Mammary epithelial cell (primary cell): ENCODE measurements at regions not wholly inside any gene's neighbourhood (a gene's known extent, or its start where the extent isn't known, plus 50 kb on each side); places are given as distances from the start of the nearest gene placed in this dataset.

Experiments used
- CTCF ChIP-seq, 2 donors: IDR thresholded peaks in 1 of 2; conservative IDR thresholded peaks in 1 of 2; 2 replicates each; pipeline ENCODE4 v1.5.1; 2011 to 2012; ENCODE audit warnings: inconsistent platforms in 2 of 2, low read length in 2 of 2, mild to moderate bottlenecking in 2 of 2, control low read depth in 1 of 2, low read depth in 1 of 2; ENCODE audit not compliant: insufficient read depth in 1 of 2; ENCODE audit errors: extremely low read depth in 1 of 2
- EZH2 ChIP-seq: IDR thresholded peaks from 2 replicates; pipeline ENCODE4 v1.6.1; 2012; ENCODE audit warnings: low read length, inconsistent platforms, borderline replicate concordance

- no peak for TF ChIP-seq EZH2
- TF ChIP-seq CTCF (conservative IDR thresholded peaks at IDR 0.05 in 1 of 2, IDR thresholded peaks at IDR 0.05 in 1 of 2; ENCODE audit: extremely low read depth in 1 of 2, insufficient read depth in 1 of 2, low read depth in 1 of 2, low read length in 2 of 2), result no peak
Measured at GRCh38 chr18:77608807-77609206, 359.2 kb downstream of the GALR1 start.
